NCI-H526 (cell line): ENCODE measurements at regions not wholly inside any gene's neighbourhood (a gene's known extent, or its start where the extent isn't known, plus 50 kb on each side); places are given as distances from the start of the nearest gene placed in this dataset.

ENCODE experiments used
- DNase-seq, 2 experiments: peaks; one replicate each; lab custom pipeline; 2025; lab: John Stamatoyannopoulos, UW

- DNase-seq, result no peak
These were observed 419.3 kb upstream of the ADAMTS16 start for GRCh38 chr5:4720831-4721230.

GRCh38 chr5:4722886-4723285 lies 417.2 kb upstream of the ADAMTS16 start:
- no peak for DNase-seq

- DNase-seq, result no peak
These were observed 414.5 kb upstream of the ADAMTS16 start for GRCh38 chr5:4725594-4725993.

- DNase-seq, result no peak
These were observed 409.9 kb upstream of the ADAMTS16 start for GRCh38 chr5:4730279-4730678.

GRCh38 chr5:4734348-4734747 lies 405.8 kb upstream of the ADAMTS16 start:
- DNase-seq, result no peak

GRCh38 chr5:4735261-4735660 lies 404.9 kb upstream of the ADAMTS16 start:
- no peak for DNase-seq

GRCh38 chr5:4737868-4738267 lies 402.3 kb upstream of the ADAMTS16 start:
- DNase-seq, result no peak

- DNase-seq, result no peak
These were observed 401.8 kb upstream of the ADAMTS16 start for GRCh38 chr5:4738298-4738697.

- peak; percentile 70 to 76 for DNase-seq
These were observed 400.0 kb upstream of the ADAMTS16 start for GRCh38 chr5:4740156-4740555.

GRCh38 chr5:4758550-4758949 lies 381.6 kb upstream of the ADAMTS16 start:
- peak in 1 of 2 experiments; percentile 7 for DNase-seq

GRCh38 chr5:4758996-4759395 lies 381.1 kb upstream of the ADAMTS16 start:
- DNase-seq, result no peak

GRCh38 chr5:4762316-4762715 lies 377.8 kb upstream of the ADAMTS16 start:
- no peak for DNase-seq

GRCh38 chr5:4765411-4765810 lies 374.7 kb upstream of the ADAMTS16 start:
- DNase-seq, result no peak

- no peak for DNase-seq
These were observed 374.0 kb upstream of the ADAMTS16 start for GRCh38 chr5:4766101-4766500.

GRCh38 chr5:4772591-4772990 lies 367.5 kb upstream of the ADAMTS16 start:
- DNase-seq, result no peak

GRCh38 chr5:4773827-4774317 lies 366.3 kb upstream of the ADAMTS16 start:
- peak; percentile 77 to 89 for DNase-seq

GRCh38 chr5:4777435-4777834 lies 362.7 kb upstream of the ADAMTS16 start:
- DNase-seq, result no peak

- DNase-seq, result no peak
These were observed 359.5 kb upstream of the ADAMTS16 start for GRCh38 chr5:4780633-4781032.

GRCh38 chr5:4781299-4781698 lies 358.8 kb upstream of the ADAMTS16 start:
- peak in 1 of 2 experiments; percentile 3 for DNase-seq

GRCh38 chr5:4785971-4786370 lies 354.2 kb upstream of the ADAMTS16 start:
- DNase-seq, result no peak

GRCh38 chr5:4797445-4797844 lies 342.7 kb upstream of the ADAMTS16 start:
- no peak for DNase-seq

GRCh38 chr5:4802044-4802443 lies 338.1 kb upstream of the ADAMTS16 start:
- no peak for DNase-seq

- no peak for DNase-seq
These were observed 335.3 kb upstream of the ADAMTS16 start for GRCh38 chr5:4804691-4805360.

GRCh38 chr5:4815002-4815401 lies 325.1 kb upstream of the ADAMTS16 start:
- DNase-seq, result no peak
